CD14-positive monocyte (primary cell): ENCODE measurements at regions not wholly inside any gene's neighbourhood (a gene's known extent, or its start where the extent isn't known, plus 50 kb on each side); places are given as distances from the start of the nearest gene placed in this dataset.
"Not testable (repeated sequence)": the region's sequence is repeated elsewhere in the genome, so short reads cannot be mapped to it uniquely, and the experiment has no call there.

Experiments
- DNase-seq, 3 donors: peaks; one replicate each; pipeline ENCODE4 v3.0.0-alpha.2; 2011 to 2022
- H2AFZ ChIP-seq: 2 replicates; pipeline ENCODE4 v1.6.0; 2012; ENCODE audit warnings: mild to moderate bottlenecking, low read depth, low read length, inconsistent platforms; ENCODE audit not compliant: insufficient read depth, poor library complexity, severe bottlenecking
- H3K27ac ChIP-seq, 2 donors: 1 replicate in 1 of 2; 2 replicates in 1 of 2; pipeline ENCODE4 v1.5.1; 2012 to 2013; ENCODE audit warnings: low read length in 2 of 2, control low read depth in 1 of 2, inconsistent platforms in 1 of 2, low read depth in 1 of 2, mild to moderate bottlenecking in 1 of 2
- H3K27me3 ChIP-seq, 2 donors: one replicate each; pipeline versions ENCODE4 v1.6.0 to v1.6.1; 2011 to 2013; ENCODE audit warnings: low read length in 2 of 2; ENCODE audit not compliant: control insufficient read depth in 2 of 2, insufficient read depth in 2 of 2
- H3K36me3 ChIP-seq, 2 donors: replicated peaks in 1 of 2; 1 replicate in 1 of 2; 2 replicates in 1 of 2; pipeline versions ENCODE4 v1.5.1 to v1.6.1; 2012 to 2013; ENCODE audit warnings: low read length in 2 of 2, control low read depth in 1 of 2, inconsistent platforms in 1 of 2, mild to moderate bottlenecking in 1 of 2; ENCODE audit not compliant: insufficient read depth in 2 of 2, control insufficient read depth in 1 of 2
- H3K4me1 ChIP-seq, 2 donors: 1 replicate in 1 of 2; 2 replicates in 1 of 2; pipeline versions ENCODE4 v1.5.1 to v1.6.1; 2012 to 2013; ENCODE audit warnings: low read length in 2 of 2, control low read depth in 1 of 2, inconsistent platforms in 1 of 2, mild to moderate bottlenecking in 1 of 2, moderate library complexity in 1 of 2; ENCODE audit not compliant: insufficient read depth in 2 of 2, control insufficient read depth in 1 of 2
- H3K4me2 ChIP-seq: replicated peaks from 2 replicates; pipeline ENCODE3; 2012; ENCODE audit warnings: low read length, moderate library complexity, mild to moderate bottlenecking; ENCODE audit not compliant: poor library complexity, severe bottlenecking; ENCODE audit errors: extremely low read depth
- H3K4me3 ChIP-seq, 3 experiments: fragments of 200-600 bp in 1 of 3; sonication (generic) in 1 of 3; replicated peaks in 1 of 3; 1 replicate in 2 of 3; 2 replicates in 1 of 3; pipeline ENCODE4 v1.5.1; 2011 to 2013; ENCODE audit warnings: low read length in 3 of 3, mild to moderate bottlenecking in 3 of 3, control low read depth in 2 of 3, low read depth in 2 of 3, inconsistent platforms in 1 of 3, moderate library complexity in 1 of 3
- H3K79me2 ChIP-seq: 2 replicates; pipeline ENCODE4 v1.6.0; 2012; ENCODE audit warnings: mild to moderate bottlenecking, control low read depth, inconsistent platforms, low read length, moderate library complexity; ENCODE audit not compliant: insufficient read depth
- H3K9ac ChIP-seq: 2 replicates; pipeline ENCODE4 v1.6.0; 2017; ENCODE audit warnings: low read length, mild to moderate bottlenecking; ENCODE audit not compliant: insufficient read depth, poor library complexity, severe bottlenecking
- H3K9me3 ChIP-seq, 2 donors: replicated peaks in 1 of 2; 1 replicate in 1 of 2; 2 replicates in 1 of 2; pipeline versions ENCODE4 v1.5.1 to v1.6.1; 2012 to 2013; ENCODE audit warnings: low read length in 2 of 2, control low read depth in 1 of 2; ENCODE audit not compliant: control insufficient read depth in 1 of 2, insufficient read depth in 1 of 2
- H4K20me1 ChIP-seq: 2 replicates; pipeline ENCODE4 v1.6.0; 2012; ENCODE audit warnings: mild to moderate bottlenecking, low read length, control low read depth, moderate library complexity; ENCODE audit not compliant: insufficient read depth
- H3K27ac Mint-ChIP-seq, 7 donors: one replicate each; pipeline ENCODE4 v1.8.0; 2020; ENCODE audit warnings: mild to moderate bottlenecking in 7 of 7, mixed read lengths in 7 of 7, moderate library complexity in 6 of 7, inconsistent platforms in 2 of 7
- H3K27me3 Mint-ChIP-seq, 3 donors: one replicate each; pipeline ENCODE4 v1.8.0; 2021 to 2022; ENCODE audit warnings: low read depth in 3 of 3, mild to moderate bottlenecking in 3 of 3, mixed read lengths in 3 of 3, moderate library complexity in 3 of 3, inconsistent platforms in 1 of 3
- H3K36me3 Mint-ChIP-seq, 2 donors: one replicate each; pipeline ENCODE4 v1.8.0; 2020; ENCODE audit warnings: mixed read lengths in 2 of 2, inconsistent platforms in 1 of 2, mild to moderate bottlenecking in 1 of 2
- H3K4me1 Mint-ChIP-seq: one replicate; pipeline ENCODE4 v1.8.0; 2020; ENCODE audit warnings: mild to moderate bottlenecking, mixed read lengths
- H3K4me3 Mint-ChIP-seq, 2 donors: one replicate each; pipeline ENCODE4 v1.8.0; 2020; ENCODE audit warnings: mild to moderate bottlenecking in 2 of 2, mixed read lengths in 2 of 2, moderate library complexity in 1 of 2
- H3K9me3 Mint-ChIP-seq, 7 donors: one replicate each; pipeline ENCODE4 v1.8.0; 2020 to 2022; ENCODE audit warnings: mixed read lengths in 7 of 7, mild to moderate bottlenecking in 6 of 7, moderate library complexity in 6 of 7, inconsistent platforms in 2 of 7
- WGBS: methylation state at CpG from one replicate; pipeline ENCODE4 v1.1.5; 2013; ENCODE audit warnings: missing lambda C conversion rate; ENCODE audit not compliant: insufficient coverage; 5-methylcytosine and 5-hydroxymethylcytosine counted together
- intact Hi-C, 2 donors: fragments of 100-400 bp; cut with micrococcal nuclease; formaldehyde crosslinking; loops; one replicate each; pipeline versions ENCODE4 v1.15.0 to v1.15.1; 2023
- TF ChIP-seq, protein P1 (sequence below): fragments of 200-600 bp; IDR thresholded peaks from one replicate; pipeline ENCODE4 v1.8.0; 2022; ENCODE audit warnings: antibody characterized with exemption, mild to moderate bottlenecking

DNA sequence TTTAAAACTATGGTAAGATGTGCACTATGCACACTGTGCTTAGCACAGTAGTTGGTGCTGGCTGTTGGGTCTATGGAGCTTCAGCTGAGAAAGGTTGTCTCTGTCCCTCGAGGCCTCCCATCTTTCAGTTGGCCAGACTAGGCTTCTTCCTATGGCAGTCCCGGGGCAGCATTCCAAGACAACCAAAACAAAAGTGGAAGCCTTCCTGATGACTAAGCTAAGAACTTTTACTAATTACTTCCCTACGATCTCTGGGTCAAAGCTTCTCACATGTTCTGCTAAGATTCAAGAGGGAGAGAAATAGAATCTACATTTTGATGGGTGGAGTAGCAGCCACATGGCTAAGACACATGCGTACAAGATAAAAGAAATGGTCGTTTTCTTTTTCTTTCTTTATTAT, 342.8 kb downstream of the TUSC7 start:
- no peaks in the 10 kb centered on the region for H3K36me3 ChIP-seq
- H3K4me2 ChIP-seq, result no peak overlapping the region
- no CpG with 5 or more reads among the region's 5 CpGs for WGBS
- no peaks in the 10 kb centered on the region for H3K79me2 ChIP-seq
- no peak overlapping the region for H3K27ac ChIP-seq
- no peak overlapping the region for H3K9ac ChIP-seq
- H3K4me3 ChIP-seq, result no peak overlapping the region
- Mint-ChIP-seq H3K27me3 (peaks cover 0 to 2% (median 1%) of the 10 kb centered on the region in 3 donors), H3K27ac (no peak overlapping the region), H3K9me3 (peaks cover 0 to 12% (median 3%) of the 10 kb centered on the region in 7 donors), H3K4me3 (no peak overlapping the region), H3K4me1 (peaks cover 36% of the 10 kb centered on the region), H3K36me3 (no peaks in the 10 kb centered on the region)
- H4K20me1 ChIP-seq, result no peaks in the 10 kb centered on the region
- intact Hi-C loops, result no loop called here
- H3K4me1 ChIP-seq, result peaks cover 30 to 35% of the 10 kb centered on the region in 2 donors
- H3K9me3 ChIP-seq, result no peaks in the 10 kb centered on the region
- no peak overlapping the region for H2AFZ ChIP-seq
- no peaks in the 10 kb centered on the region for H3K27me3 ChIP-seq
- no peak for DNase-seq
- TF ChIP-seq, protein P1, sequence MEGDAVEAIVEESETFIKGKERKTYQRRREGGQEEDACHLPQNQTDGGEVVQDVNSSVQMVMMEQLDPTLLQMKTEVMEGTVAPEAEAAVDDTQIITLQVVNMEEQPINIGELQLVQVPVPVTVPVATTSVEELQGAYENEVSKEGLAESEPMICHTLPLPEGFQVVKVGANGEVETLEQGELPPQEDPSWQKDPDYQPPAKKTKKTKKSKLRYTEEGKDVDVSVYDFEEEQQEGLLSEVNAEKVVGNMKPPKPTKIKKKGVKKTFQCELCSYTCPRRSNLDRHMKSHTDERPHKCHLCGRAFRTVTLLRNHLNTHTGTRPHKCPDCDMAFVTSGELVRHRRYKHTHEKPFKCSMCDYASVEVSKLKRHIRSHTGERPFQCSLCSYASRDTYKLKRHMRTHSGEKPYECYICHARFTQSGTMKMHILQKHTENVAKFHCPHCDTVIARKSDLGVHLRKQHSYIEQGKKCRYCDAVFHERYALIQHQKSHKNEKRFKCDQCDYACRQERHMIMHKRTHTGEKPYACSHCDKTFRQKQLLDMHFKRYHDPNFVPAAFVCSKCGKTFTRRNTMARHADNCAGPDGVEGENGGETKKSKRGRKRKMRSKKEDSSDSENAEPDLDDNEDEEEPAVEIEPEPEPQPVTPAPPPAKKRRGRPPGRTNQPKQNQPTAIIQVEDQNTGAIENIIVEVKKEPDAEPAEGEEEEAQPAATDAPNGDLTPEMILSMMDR, result no peak

DNA sequence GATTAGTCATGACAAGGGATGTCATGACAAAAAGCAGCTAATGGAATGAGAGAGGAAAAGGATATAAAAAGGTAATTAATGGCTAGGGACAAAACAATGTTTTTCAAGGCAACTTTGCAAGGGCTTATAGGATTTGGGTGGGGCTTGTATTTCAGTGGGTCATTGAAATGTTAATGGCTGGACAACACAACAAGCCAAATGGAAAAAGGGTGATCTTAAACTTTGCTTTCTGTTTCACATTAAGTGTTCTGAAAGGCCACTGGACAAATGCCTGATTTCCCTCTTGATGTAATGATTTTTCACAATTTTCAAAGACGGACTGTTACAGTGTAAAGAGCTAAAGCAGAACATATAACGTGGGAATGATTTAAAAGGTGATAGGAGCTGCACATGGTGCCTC, 345.0 kb downstream of the TUSC7 start:
- Histone ChIP-seq H3K27me3 (no peaks in the 10 kb centered on the region), H3K4me1 (peaks cover 40 to 48% of the 10 kb centered on the region in 2 donors), H3K9me3 (no peaks in the 10 kb centered on the region), H3K4me3 (peak overlapping the region in 1 of 3 experiments; percentile 33), H2AFZ (peak overlapping the region; percentile 3), H3K79me2 (no peaks in the 10 kb centered on the region), H3K27ac (peak overlapping the region; percentile 11 to 62), H4K20me1 (no peaks in the 10 kb centered on the region), H3K36me3 (no peaks in the 10 kb centered on the region), H3K9ac (no peak overlapping the region), H3K4me2 (peak overlapping the region; percentile 47)
- Mint-ChIP-seq H3K27me3 (peaks cover 0 to 2% (median 1%) of the 10 kb centered on the region in 3 donors), H3K27ac (peak overlapping the region; percentile 50 to 97 (median 86)), H3K4me3 (peak overlapping the region in 1 of 2 donors; percentile 62), H3K4me1 (peaks cover 46% of the 10 kb centered on the region), H3K9me3 (peaks cover 0 to 12% (median 3%) of the 10 kb centered on the region in 7 donors), H3K36me3 (no peaks in the 10 kb centered on the region)
- 75% methylated on average over 2 of the region's 2 CpGs for WGBS
- intact Hi-C loops, result no loop called here
- TF ChIP-seq, protein P1, result no peak
- DNase-seq, result peak in 1 of 3 donors; percentile 14

GRCh38 chr3:117056946-117057345, 347.4 kb downstream of the TUSC7 start:
- H2AFZ ChIP-seq, intact Hi-C loops, H3K36me3 Mint-ChIP-seq: not testable (repeated sequence)

More at GRCh38 chr3:117056946-117057345, 347.4 kb downstream of the TUSC7 start:
- not testable (repeated sequence) for H3K27me3 Mint-ChIP-seq, H3K4me2 ChIP-seq, H3K9ac ChIP-seq, H3K9me3 Mint-ChIP-seq, H4K20me1 ChIP-seq, H3K4me3 ChIP-seq, H3K36me3 ChIP-seq, H3K79me2 ChIP-seq, H3K27me3 ChIP-seq, H3K4me3 Mint-ChIP-seq, H3K9me3 ChIP-seq
- Histone ChIP-seq H3K4me1 (peaks cover 41 to 48% of the 10 kb centered on the region in 2 donors), H3K27ac (peak overlapping the region in 1 of 2 donors; percentile 29)
- Mint-ChIP-seq H3K4me1 (peaks cover 46% of the 10 kb centered on the region), H3K27ac (peak overlapping the region in 6 of 7 donors; percentile 41 to 86 (median 67))
- no CpG with 5 or more reads among the region's 5 CpGs for WGBS
- DNase-seq, result peak in 2 of 3 donors; percentile 12 to 19
